CD4-positive, alpha-beta T cell treated with Interferon gamma for 1 hour (primary cell): ENCODE measurements at regions not wholly inside any gene's neighbourhood (a gene's known extent, or its start where the extent isn't known, plus 50 kb on each side); places are given as distances from the start of the nearest gene placed in this dataset.

Experiments
- DNase-seq: peaks from one replicate; pipeline ENCODE4 v3.0.0-alpha.2; 2020

DNA sequence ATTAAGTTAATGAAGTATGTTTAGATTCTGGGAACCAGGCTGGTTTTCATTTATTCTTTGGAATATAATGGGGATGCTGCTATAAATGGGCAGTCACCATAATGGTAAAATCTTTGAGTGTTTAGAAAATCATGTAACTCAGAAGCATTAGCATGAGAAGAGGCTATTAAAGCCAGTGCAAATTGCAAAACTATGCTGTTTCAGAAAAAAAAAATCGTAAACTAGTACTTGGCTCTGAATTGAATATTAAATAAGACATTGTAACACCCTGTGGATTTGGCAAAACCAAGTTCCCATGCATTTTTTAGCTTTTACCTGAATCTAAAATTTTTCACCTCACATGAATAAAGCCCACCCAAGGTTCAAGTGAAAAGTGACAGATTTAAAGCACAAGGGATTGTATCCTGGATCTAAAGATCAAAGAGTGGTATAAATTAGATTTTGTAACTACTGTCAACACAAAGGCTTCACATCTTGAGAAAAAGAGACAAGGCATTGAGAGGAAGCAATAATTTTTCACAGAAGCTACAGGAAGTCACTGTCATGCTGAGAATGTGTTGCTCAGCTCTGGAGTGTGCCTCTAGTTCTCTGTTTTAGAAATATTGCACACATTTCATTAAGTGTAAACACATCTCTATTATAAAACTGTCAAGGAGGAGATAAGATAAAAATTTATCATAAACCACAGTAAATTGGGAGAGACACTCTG lies 142.2 kb downstream of the ABCA8 start:
- DNase-seq: no peak

GRCh38 chr17:68809148-68809547 lies 146.0 kb downstream of the ABCA8 start:
- DNase-seq: no peak

- DNase-seq: no peak
Measured at GRCh38 chr17:68807998-68808772, 147.0 kb downstream of the ABCA8 start.

DNA sequence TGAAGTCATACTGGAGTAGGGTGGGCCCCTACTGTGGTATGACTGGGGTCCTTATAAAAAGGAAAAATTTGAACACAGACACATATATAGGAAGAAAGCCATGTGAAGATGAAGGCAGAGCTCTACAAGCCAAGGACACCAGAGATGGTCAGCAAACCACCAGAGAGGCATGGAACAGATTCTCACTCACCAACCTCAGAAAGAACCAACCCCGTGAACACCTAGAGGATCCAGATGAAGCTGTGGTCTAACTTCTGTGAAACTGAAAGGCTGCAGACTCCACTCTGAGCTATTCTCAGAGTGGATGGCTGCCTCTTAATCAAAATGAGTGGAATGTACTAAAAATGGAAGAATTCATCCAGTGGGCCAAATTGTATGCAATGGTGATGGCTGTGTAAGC lies 149.6 kb downstream of the ABCA8 start:
- no peak for DNase-seq

- no peak for DNase-seq
Measured at GRCh38 chr17:68804777-68805520, 150.2 kb downstream of the ABCA8 start.

- DNase-seq: no peak
Measured at GRCh38 chr17:68803164-68803929, 151.8 kb downstream of the ABCA8 start.

GRCh38 chr17:68801335-68802247 lies 153.6 kb downstream of the ABCA8 start:
- no peak for DNase-seq

DNA sequence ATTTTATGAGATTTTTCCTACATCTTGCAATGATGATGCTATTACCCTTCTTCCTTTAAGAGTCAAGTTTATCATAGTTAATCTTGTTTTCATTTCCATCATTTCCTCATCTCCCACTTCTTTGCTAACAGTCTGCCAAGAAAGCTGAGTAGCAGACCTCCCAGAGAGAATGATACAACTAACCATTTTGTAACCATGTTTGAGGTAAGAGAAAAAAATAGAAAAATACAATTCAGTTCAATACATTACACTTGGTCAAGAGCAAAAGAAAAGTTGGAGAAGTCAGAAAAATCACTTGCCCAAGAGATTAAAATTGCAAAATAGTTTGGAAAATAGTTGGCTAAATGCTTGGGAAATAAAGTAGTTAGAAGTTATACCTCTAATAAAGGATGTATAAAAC lies 154.4 kb downstream of the ABCA8 start:
- DNase-seq: no peak

DNA sequence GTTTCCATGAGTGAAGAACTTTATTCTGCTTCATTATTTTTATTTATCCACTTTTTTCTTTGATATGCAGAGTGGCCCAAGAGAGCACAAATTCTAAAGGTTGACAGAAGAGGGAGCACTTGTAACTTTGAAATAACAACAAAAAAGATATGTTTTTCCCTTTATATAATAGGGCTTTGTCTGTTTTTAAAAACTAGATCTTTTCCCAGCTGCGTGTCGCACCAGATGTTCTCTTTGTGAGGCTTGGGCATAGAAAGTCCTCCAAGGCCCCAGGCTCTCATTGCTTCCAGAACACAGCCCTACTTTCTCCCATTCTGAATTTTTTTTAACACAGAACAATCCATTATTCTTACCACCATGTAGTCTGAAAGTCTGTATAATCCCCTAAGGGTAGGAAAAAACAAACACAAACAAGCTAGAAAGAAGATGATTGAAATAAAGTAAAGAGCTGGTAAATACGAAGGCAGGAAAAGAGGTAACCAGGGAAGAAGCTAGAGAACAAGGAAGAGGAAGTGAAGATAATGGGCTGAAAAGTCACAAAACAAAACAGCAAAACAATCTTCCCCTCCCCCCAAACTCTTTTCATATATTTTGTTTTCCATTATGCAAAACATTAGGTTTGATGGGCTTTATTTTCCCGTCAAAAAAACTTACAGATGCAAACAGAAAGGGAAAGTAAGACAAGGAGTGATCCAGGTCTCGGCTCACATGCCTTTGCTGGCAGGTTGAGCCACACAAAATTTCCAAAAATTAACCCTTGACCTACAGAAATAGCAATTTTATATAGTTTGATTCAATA lies 160.4 kb downstream of the ABCA8 start:
- DNase-seq: no peak

DNA sequence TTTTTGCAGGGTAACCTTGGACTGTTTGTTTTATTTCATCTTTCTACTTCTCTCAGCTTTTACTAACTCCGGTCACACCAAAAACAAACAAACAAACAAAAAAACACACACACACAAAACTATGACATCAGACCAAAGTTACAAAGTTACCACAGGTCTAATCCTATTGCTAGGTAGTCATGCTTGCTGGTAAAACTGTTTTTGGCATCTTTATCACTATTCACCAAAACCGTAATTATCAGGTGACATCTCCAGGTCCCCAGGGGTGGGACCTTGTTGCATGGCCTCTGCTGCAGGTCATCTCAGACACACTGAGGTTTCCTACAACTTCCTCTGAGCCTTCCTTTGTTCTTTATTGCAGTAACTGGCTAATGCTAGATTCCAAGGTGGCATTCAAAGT lies 162.3 kb downstream of the ABCA8 start:
- DNase-seq: no peak

- DNase-seq: no peak
Measured at GRCh38 chr17:68792042-68792685, 163.0 kb downstream of the ABCA8 start.

- no peak for DNase-seq
Measured at GRCh38 chr17:68790931-68791330, 164.3 kb downstream of the ABCA8 start.

GRCh38 chr17:68790492-68790891 lies 164.7 kb downstream of the ABCA8 start:
- DNase-seq: no peak

DNA sequence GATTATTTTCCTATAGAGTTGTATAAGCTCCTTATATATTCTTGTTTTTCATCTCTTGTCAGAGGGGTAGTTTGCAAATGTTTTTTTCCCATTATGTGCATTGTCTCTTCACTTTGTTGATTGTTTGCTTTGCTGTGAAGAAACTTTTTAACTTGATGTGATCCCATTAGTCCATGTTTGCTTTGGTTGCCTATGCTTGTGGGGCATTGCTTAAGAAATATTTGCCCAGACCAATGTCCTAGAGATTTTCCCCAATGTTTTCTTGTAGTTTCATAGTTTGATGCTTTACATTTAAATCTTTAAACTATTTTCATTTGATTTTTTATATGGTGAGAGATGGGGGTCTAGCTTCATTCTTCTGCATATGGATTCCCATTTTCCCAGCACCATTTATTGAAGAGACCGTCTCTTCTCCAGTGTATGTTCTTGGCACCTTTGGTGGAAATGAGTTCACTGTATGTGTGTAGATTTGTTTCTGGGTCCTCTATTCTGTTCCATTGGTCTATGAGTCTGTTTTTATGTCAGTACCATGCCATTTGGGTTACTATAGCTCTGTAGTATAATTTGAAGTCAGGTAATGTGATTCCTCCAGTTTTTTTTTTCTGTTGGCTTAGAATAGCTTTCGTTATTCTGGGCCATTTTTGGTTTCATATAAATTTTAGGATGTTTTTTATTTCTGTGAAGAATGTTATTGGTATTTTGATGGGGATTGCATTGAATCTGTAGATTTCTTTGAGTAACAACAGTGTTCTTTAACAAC lies 165.8 kb downstream of the ABCA8 start:
- no peak for DNase-seq

- no peak for DNase-seq
Measured at GRCh38 chr17:68785565-68786486, 169.4 kb downstream of the ABCA8 start.

DNA sequence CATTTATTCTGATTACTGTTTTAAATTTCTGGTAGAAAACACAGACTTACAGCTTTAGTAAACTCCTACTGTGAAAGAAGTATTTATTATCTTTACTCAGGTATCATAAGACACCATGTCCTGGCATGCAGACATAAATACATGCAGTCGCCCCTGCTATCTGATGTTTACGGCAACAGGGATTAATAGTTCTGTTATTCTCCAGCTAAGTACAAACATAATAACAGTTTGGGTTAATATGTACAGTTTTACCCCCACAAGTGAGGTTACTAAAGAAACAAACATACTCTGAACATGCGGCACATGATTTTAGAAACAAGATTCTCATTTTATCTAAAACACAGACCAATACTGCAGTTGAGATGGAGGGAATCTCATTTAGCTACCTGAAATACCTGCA lies 170.8 kb downstream of the ABCA8 start:
- no peak for DNase-seq

DNA sequence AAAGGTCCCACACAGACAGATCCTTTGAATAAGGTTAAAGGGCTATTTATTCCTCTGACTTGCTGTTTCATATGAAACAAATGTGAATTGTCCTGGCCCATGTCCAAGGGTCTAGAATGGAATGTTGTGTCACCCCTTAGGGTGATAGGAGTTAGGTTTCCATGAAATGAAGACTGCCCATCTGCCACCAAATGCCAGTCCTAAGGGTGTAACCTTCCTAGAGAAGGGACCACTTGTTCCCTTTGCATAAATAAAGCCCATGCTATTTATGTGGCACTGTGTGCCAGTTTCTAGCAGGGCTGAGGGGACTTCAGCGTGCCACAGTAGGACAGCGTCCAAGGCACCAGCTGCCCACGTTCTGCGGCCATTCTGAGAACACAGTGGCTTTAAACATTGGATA lies 171.3 kb downstream of the ABCA8 start:
- DNase-seq: no peak

DNA sequence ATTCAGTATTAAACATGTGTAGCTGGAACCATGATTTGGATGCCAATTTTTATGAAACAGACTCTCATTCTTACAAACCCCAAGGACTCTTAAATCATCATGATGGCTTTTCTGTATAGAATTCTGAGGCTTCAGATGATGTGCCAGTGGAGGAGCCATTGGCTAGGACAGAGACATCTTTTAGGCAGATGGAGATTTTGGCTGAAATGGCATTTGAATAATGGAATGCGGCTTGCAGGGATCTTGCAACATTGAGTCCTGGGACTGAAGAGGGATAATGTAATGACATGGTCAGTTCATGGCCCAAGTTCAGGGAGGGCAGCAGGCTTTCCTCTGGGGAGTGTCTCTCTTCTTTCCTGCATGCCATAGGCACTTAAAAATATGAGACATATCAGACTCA lies 172.4 kb downstream of the ABCA8 start:
- no peak for DNase-seq

GRCh38 chr17:68780596-68780995 lies 174.6 kb downstream of the ABCA8 start:
- no peak for DNase-seq
